Upper lobe of left lung (tissue), 6 donors: ENCODE measurements at regions not wholly inside any gene's neighbourhood (a gene's known extent, or its start where the extent isn't known, plus 50 kb on each side); places are given as distances from the start of the nearest gene placed in this dataset.

Experiments
- ATAC-seq, 2 donors: fragments of 200-7000 bp; cut with Tn5 transposase; one replicate each; pipeline ENCODE4 v1.9.1; 2022; ENCODE audit warnings: mild to moderate bottlenecking in 2 of 2, moderate library complexity in 2 of 2; ENCODE audit not compliant: low FRiP score in 2 of 2
- DNase-seq, 2 donors: peaks; one replicate each; pipeline ENCODE4 v3.0.0-alpha.2; 2019 to 2020
- H3K27ac ChIP-seq, 4 donors: fragments of 200-600 bp; sonication (generic); one replicate each; pipeline ENCODE4 v1.5.1; 2016 to 2019
- H3K27me3 ChIP-seq, 4 donors: fragments of 200-600 bp; sonication (generic); one replicate each; pipeline ENCODE4 v1.5.1; 2017 to 2019
- H3K36me3 ChIP-seq, 4 donors: fragments of 200-600 bp; sonication (generic); one replicate each; pipeline ENCODE4 v1.5.1; 2016 to 2019
- H3K4me1 ChIP-seq, 4 donors: fragments of 200-600 bp; sonication (generic); one replicate each; pipeline ENCODE4 v1.5.1; 2018 to 2019
- H3K4me3 ChIP-seq, 4 donors: fragments of 200-600 bp; sonication (generic); one replicate each; pipeline ENCODE4 v1.5.1; 2017 to 2019; ENCODE audit warnings: mild to moderate bottlenecking in 2 of 4, moderate library complexity in 1 of 4
- H3K9me3 ChIP-seq, 4 donors: fragments of 200-600 bp; sonication (generic); one replicate each; pipeline ENCODE4 v1.5.1; 2018 to 2019
- CTCF ChIP-seq, 6 experiments: fragments of 450-650 bp in 4 of 6; fragments of 200-600 bp in 2 of 6; sonication (generic) in 2 of 6; IDR thresholded peaks; one replicate each; pipeline ENCODE4 v1.5.1; 2016 to 2019; ENCODE audit warnings: antibody characterized with exemption in 6 of 6
- EP300 ChIP-seq, 4 donors: sonication (generic); formaldehyde crosslinking; IDR thresholded peaks; one replicate each; pipeline ENCODE4 v1.5.1; 2017; ENCODE audit warnings: antibody characterized with exemption in 4 of 4, control low read depth in 2 of 4
- POLR2A ChIP-seq, 4 donors: fragments of 450-650 bp; IDR thresholded peaks; one replicate each; pipeline ENCODE4 v1.5.1; 2016 to 2017; ENCODE audit warnings: antibody characterized with exemption in 4 of 4, mild to moderate bottlenecking in 2 of 4
- POLR2AphosphoS5 ChIP-seq, 2 donors: sonication (generic); formaldehyde crosslinking; IDR thresholded peaks; one replicate each; pipeline ENCODE4 v1.5.1; 2017; ENCODE audit warnings: antibody characterized with exemption in 2 of 2
- WGBS, 2 donors: methylation state at CpG; one replicate each; pipeline ENCODE4 v1.1.5; 2017 to 2018; 5-methylcytosine and 5-hydroxymethylcytosine counted together
- donor health status: DM: no; HTN: no; CAD: no; lungs with moderate emphysema.
- donor health status: DM: no; HTN: yes; CAD: no; lungs with severe emphysema.

GRCh38 chr12:125372085-125372484 lies 306.9 kb downstream of the AACS start:
- Histone ChIP-seq H3K9me3 (no peaks in the 10 kb centered on the region), H3K4me1 (no peaks in the 10 kb centered on the region), H3K27ac (no peak overlapping the region), H3K4me3 (no peak overlapping the region), H3K27me3 (no peaks in the 10 kb centered on the region), H3K36me3 (no peaks in the 10 kb centered on the region)
- ATAC-seq (no peak), DNase-seq (no peak)
- TF ChIP-seq POLR2AphosphoS5 (IDR thresholded peaks at IDR 0.05) (no peak), EP300 (IDR thresholded peaks at IDR 0.05) (no peak), POLR2A (IDR thresholded peaks at IDR 0.05) (no peak), CTCF (IDR thresholded peaks at IDR 0.05) (no peak)
- WGBS, 2 donors, result 76 to 83% methylated on average over 4 of the region's 4 CpGs

- Histone ChIP-seq H3K27me3 (no peaks in the 10 kb centered on the region), H3K9me3 (no peaks in the 10 kb centered on the region), H3K4me3 (no peak overlapping the region), H3K4me1 (no peaks in the 10 kb centered on the region), H3K36me3 (no peaks in the 10 kb centered on the region), H3K27ac (no peak overlapping the region)
- TF ChIP-seq CTCF (IDR thresholded peaks at IDR 0.05), result no peak
- no peak for TF ChIP-seq EP300 (IDR thresholded peaks at IDR 0.05)
- no peak for TF ChIP-seq POLR2A (IDR thresholded peaks at IDR 0.05)
- 75 to 79% methylated on average over 6 of the region's 6 CpGs for WGBS, 2 donors
- ATAC-seq (no peak), DNase-seq (no peak)
Measured at GRCh38 chr12:125373375-125373774, 308.1 kb downstream of the AACS start.

- H3K36me3 ChIP-seq, result no peaks in the 10 kb centered on the region
- H3K4me1 ChIP-seq, result no peaks in the 10 kb centered on the region
- WGBS, 2 donors, result 47 to 49% methylated on average over 4 to 6 of the region's 6 CpGs
Measured at GRCh38 chr12:125376422-125376821, 311.2 kb downstream of the AACS start.

GRCh38 chr12:125377093-125377492 lies 311.9 kb downstream of the AACS start:
- Histone ChIP-seq H3K27ac (no peak overlapping the region), H3K27me3 (no peaks in the 10 kb centered on the region), H3K9me3 (no peaks in the 10 kb centered on the region), H3K4me3 (no peak overlapping the region), H3K36me3 (no peaks in the 10 kb centered on the region), H3K4me1 (no peaks in the 10 kb centered on the region)
- ATAC-seq (no peak), DNase-seq (no peak)
- 80 to 84% methylated on average over 1 of the region's 1 CpG for WGBS, 2 donors
- TF ChIP-seq EP300 (IDR thresholded peaks at IDR 0.05) (no peak), CTCF (IDR thresholded peaks at IDR 0.05) (no peak), POLR2AphosphoS5 (IDR thresholded peaks at IDR 0.05) (no peak), POLR2A (IDR thresholded peaks at IDR 0.05) (no peak)

More at GRCh38 chr12:125376422-125376821, 311.2 kb downstream of the AACS start:
- Histone ChIP-seq H3K27me3 (no peaks in the 10 kb centered on the region), H3K4me3 (no peak overlapping the region), H3K27ac (no peak overlapping the region), H3K9me3 (no peaks in the 10 kb centered on the region)
- ATAC-seq (peak in 1 of 2 donors; percentile 10), DNase-seq (no peak)
- TF ChIP-seq EP300 (IDR thresholded peaks at IDR 0.05) (no peak), POLR2AphosphoS5 (IDR thresholded peaks at IDR 0.05) (no peak), CTCF (IDR thresholded peaks at IDR 0.05) (no peak), POLR2A (IDR thresholded peaks at IDR 0.05) (no peak)

- Histone ChIP-seq H3K9me3 (no peaks in the 10 kb centered on the region), H3K27me3 (no peaks in the 10 kb centered on the region), H3K27ac (no peak overlapping the region), H3K4me3 (no peak overlapping the region), H3K4me1 (no peaks in the 10 kb centered on the region), H3K36me3 (no peaks in the 10 kb centered on the region)
- DNase-seq (no peak), ATAC-seq (no peak)
- WGBS, 2 donors, result 66 to 78% methylated on average over 4 of the region's 4 CpGs
- TF ChIP-seq CTCF (IDR thresholded peaks at IDR 0.05) (no peak), EP300 (IDR thresholded peaks at IDR 0.05) (no peak)
Measured at GRCh38 chr12:125381373-125381772, 316.1 kb downstream of the AACS start.
